Keratinocyte (primary cell): ENCODE measurements at regions not wholly inside any gene's neighbourhood (a gene's known extent, or its start where the extent isn't known, plus 50 kb on each side); places are given as distances from the start of the nearest gene placed in this dataset.

Experiments
- DNase-seq: peaks from one replicate; pipeline ENCODE4 v3.0.0-alpha.2; 2011; ENCODE audit warnings: low read depth, missing footprints, low spot score
- FAIRE-seq: peaks from 2 replicates; lab custom pipeline; 2011; peaks lifted over from hg19 to GRCh38; lab: Jason Lieb, UNC
- H2AFZ ChIP-seq: 2 replicates; pipeline ENCODE4 v1.6.0; 2012; ENCODE audit warnings: low read length, control low read depth, inconsistent platforms; ENCODE audit not compliant: control insufficient read depth
- H3K27ac ChIP-seq: 2 replicates; pipeline ENCODE4 v1.5.1; 2011; ENCODE audit warnings: low read length; ENCODE audit not compliant: control insufficient read depth, insufficient read depth
- H3K27me3 ChIP-seq: 3 replicates; pipeline ENCODE4 v1.6.0; 2011; ENCODE audit warnings: low read length; ENCODE audit not compliant: control insufficient read depth, insufficient read depth; ENCODE audit errors: extremely low read depth
- H3K36me3 ChIP-seq, 2 experiments: 2 replicates in 1 of 2; 3 replicates in 1 of 2; pipeline ENCODE4 v1.5.1; 2011; ENCODE audit warnings: low read length in 2 of 2, mild to moderate bottlenecking in 1 of 2; ENCODE audit not compliant: control insufficient read depth in 2 of 2, insufficient read depth in 2 of 2; ENCODE audit errors: extremely low read depth in 1 of 2
- H3K4me1 ChIP-seq: 3 replicates; pipeline ENCODE4 v1.5.1; 2011; ENCODE audit warnings: low read length; ENCODE audit not compliant: control insufficient read depth, insufficient read depth; ENCODE audit errors: extremely low read depth
- H3K4me2 ChIP-seq: 3 replicates; pipeline ENCODE4 v1.6.0; 2011; ENCODE audit warnings: low read depth, low read length; ENCODE audit not compliant: control insufficient read depth, insufficient read depth; ENCODE audit errors: extremely low read depth
- H3K4me3 ChIP-seq, 3 experiments: fragments of 200-600 bp in 1 of 3; sonication (generic) in 1 of 3; 2 replicates in 2 of 3; 3 replicates in 1 of 3; pipeline ENCODE4 v1.5.1; 2011 to 2016; ENCODE audit warnings: low read length in 3 of 3, mild to moderate bottlenecking in 3 of 3, control low read depth in 2 of 3, inconsistent platforms in 1 of 3, low read depth in 1 of 3, mixed read lengths in 1 of 3, mixed run types in 1 of 3, moderate library complexity in 1 of 3; ENCODE audit not compliant: control insufficient read depth in 2 of 3, insufficient read depth in 2 of 3; ENCODE audit errors: extremely low read depth in 1 of 3
- H3K79me2 ChIP-seq: 2 replicates; pipeline ENCODE4 v1.6.0; 2012; ENCODE audit warnings: low read length; ENCODE audit not compliant: control insufficient read depth, insufficient read depth
- H3K9ac ChIP-seq: 3 replicates; pipeline ENCODE4 v1.6.0; 2011; ENCODE audit warnings: low read length; ENCODE audit not compliant: control insufficient read depth, insufficient read depth; ENCODE audit errors: extremely low read depth
- H3K9me1 ChIP-seq: 3 replicates; pipeline ENCODE4 v1.6.0; 2011; ENCODE audit warnings: low read length; ENCODE audit not compliant: control insufficient read depth, insufficient read depth; ENCODE audit errors: extremely low read depth
- H3K9me3 ChIP-seq: 2 replicates; pipeline ENCODE4 v1.5.1; 2012; ENCODE audit warnings: low read depth, low read length; ENCODE audit not compliant: control insufficient read depth
- H4K20me1 ChIP-seq: 3 replicates; pipeline ENCODE4 v1.6.0; 2011; ENCODE audit warnings: low read length; ENCODE audit not compliant: control insufficient read depth, insufficient read depth; ENCODE audit errors: extremely low read depth
- EZH2 ChIP-seq: IDR thresholded peaks from one replicate; pipeline ENCODE4 v1.6.1; 2012; ENCODE audit warnings: inconsistent platforms, mild to moderate bottlenecking, low read length, moderate library complexity
- dilution Hi-C: fragments of 300-500 bp; cut with MboI; formaldehyde crosslinking; loops from one replicate; pipeline ENCODE4 v1.7.0; 2020; ENCODE audit warnings: low sequenced_read_pairs; ENCODE audit not compliant: extremely low pct_ligation_motif_present
- TF ChIP-seq, protein P1 (sequence below), 3 experiments: IDR thresholded peaks in 1 of 3; conservative IDR thresholded peaks in 1 of 3; optimal IDR thresholded peaks in 1 of 3; 2 replicates in 2 of 3; 3 replicates in 1 of 3; pipeline versions ENCODE3 to v1.5.1; 2011; ENCODE audit warnings: low read length in 3 of 3, mild to moderate bottlenecking in 3 of 3, moderate library complexity in 2 of 3, control low read depth in 1 of 3, inconsistent platforms in 1 of 3; ENCODE audit not compliant: insufficient read depth in 2 of 3; ENCODE audit errors: extremely low read depth in 1 of 3

DNA sequence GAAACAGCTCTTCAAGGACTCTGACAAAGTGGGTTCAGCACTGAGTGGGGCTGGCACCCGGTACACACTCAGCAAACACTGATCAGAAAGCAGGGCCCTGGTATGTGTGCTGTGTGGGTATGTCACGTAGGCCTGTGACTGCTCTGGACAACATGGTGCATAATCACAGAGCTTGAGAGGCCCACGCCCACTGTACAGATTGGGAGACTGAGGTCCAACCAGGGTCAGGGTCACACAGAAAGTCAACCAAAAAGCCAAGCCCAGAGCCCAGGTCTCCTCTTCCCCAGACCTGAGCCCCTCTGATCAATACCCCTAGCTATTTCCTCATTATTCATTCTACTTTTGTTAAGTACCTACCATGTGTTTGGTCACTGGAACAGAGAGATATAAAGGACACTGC, 166.1 kb upstream of the LINGO1 start:
- Histone ChIP-seq H3K79me2 (no peaks in the 10 kb centered on the region), H3K27ac (no peak overlapping the region), H3K4me1 (no peaks in the 10 kb centered on the region), H3K9me1 (no peaks in the 10 kb centered on the region), H3K4me2 (no peak overlapping the region), H3K36me3 (no peaks in the 10 kb centered on the region), H3K27me3 (no peaks in the 10 kb centered on the region), H3K9ac (no peak overlapping the region), H4K20me1 (no peaks in the 10 kb centered on the region), H2AFZ (no peak overlapping the region), H3K9me3 (no peaks in the 10 kb centered on the region), H3K4me3 (no peak overlapping the region)
- FAIRE-seq (no peak), DNase-seq (no peak)
- dilution Hi-C loops, result no loop called here
- TF ChIP-seq EZH2, result no peak
- TF ChIP-seq, protein P1, sequence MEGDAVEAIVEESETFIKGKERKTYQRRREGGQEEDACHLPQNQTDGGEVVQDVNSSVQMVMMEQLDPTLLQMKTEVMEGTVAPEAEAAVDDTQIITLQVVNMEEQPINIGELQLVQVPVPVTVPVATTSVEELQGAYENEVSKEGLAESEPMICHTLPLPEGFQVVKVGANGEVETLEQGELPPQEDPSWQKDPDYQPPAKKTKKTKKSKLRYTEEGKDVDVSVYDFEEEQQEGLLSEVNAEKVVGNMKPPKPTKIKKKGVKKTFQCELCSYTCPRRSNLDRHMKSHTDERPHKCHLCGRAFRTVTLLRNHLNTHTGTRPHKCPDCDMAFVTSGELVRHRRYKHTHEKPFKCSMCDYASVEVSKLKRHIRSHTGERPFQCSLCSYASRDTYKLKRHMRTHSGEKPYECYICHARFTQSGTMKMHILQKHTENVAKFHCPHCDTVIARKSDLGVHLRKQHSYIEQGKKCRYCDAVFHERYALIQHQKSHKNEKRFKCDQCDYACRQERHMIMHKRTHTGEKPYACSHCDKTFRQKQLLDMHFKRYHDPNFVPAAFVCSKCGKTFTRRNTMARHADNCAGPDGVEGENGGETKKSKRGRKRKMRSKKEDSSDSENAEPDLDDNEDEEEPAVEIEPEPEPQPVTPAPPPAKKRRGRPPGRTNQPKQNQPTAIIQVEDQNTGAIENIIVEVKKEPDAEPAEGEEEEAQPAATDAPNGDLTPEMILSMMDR (optimal IDR thresholded peaks at IDR 0.05 in 1 of 3, IDR thresholded peaks at IDR 0.05 in 1 of 3, conservative IDR thresholded peaks at IDR 0.05 in 1 of 3; ENCODE audit: extremely low read depth in 1 of 3, insufficient read depth in 2 of 3, low read length in 3 of 3), result no peak

DNA sequence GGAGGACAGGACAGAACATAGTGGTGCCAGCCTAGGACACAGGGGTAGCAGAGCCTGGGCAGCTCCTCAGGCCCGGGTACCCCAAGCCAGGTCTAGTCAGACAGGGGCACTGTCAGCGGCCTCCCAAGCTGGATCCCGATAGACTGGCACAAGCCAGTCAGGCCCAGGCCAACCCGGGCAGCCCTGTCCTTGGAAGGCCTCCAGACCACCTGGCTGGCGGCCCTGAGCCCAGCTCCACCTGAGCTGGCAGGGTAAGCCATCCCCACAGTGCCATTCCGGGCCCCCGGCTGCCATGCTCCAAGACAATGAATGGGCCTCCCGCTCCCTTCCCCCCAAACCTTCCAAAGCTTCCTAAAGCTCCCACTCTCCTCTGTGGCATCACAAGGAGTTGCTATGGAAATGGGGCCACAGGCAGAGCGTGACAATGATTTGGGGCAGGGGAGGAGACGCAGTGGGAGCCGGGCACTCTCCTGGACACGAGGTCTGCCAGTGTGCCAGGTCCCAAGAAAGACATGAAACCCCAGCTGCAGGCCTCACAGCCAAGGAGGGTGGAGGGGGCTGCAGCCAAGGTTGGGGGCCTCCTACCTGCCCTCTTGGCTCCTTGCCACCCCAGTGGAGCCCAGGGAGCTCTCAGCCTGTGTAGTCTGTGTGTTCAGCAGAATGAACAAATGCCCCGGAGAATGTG, 165.6 kb upstream of the LINGO1 start:
- Histone ChIP-seq H4K20me1 (no peaks in the 10 kb centered on the region), H3K27ac (no peak overlapping the region), H3K4me2 (no peak overlapping the region), H3K36me3 (no peaks in the 10 kb centered on the region), H3K9ac (no peak overlapping the region), H2AFZ (no peak overlapping the region), H3K79me2 (no peaks in the 10 kb centered on the region), H3K9me1 (no peaks in the 10 kb centered on the region), H3K9me3 (no peaks in the 10 kb centered on the region), H3K27me3 (no peaks in the 10 kb centered on the region), H3K4me1 (no peaks in the 10 kb centered on the region), H3K4me3 (no peak overlapping the region)
- no peak for FAIRE-seq
- no peak for DNase-seq
- dilution Hi-C loops, result no loop called here
- TF ChIP-seq, protein P1 (optimal IDR thresholded peaks at IDR 0.05 in 1 of 3, IDR thresholded peaks at IDR 0.05 in 1 of 3, conservative IDR thresholded peaks at IDR 0.05 in 1 of 3; ENCODE audit: extremely low read depth in 1 of 3, insufficient read depth in 2 of 3, low read length in 3 of 3), result no peak
- TF ChIP-seq EZH2, result no peak
